Mesodermal cell (in vitro differentiated cells): ENCODE measurements at regions not wholly inside any gene's neighbourhood (a gene's known extent, or its start where the extent isn't known, plus 50 kb on each side); places are given as distances from the start of the nearest gene placed in this dataset.

ENCODE experiments used
- H3K27ac ChIP-seq: 2 replicates; pipeline ENCODE4 v1.7.0; 2013; ENCODE audit warnings: mild to moderate bottlenecking, low read depth, low read length, moderate library complexity; ENCODE audit not compliant: severe bottlenecking
- H3K36me3 ChIP-seq: 2 replicates; pipeline ENCODE4 v1.7.1; 2013; ENCODE audit warnings: mild to moderate bottlenecking, low read length, moderate library complexity; ENCODE audit not compliant: control insufficient read depth, insufficient read depth
- H3K4me1 ChIP-seq: one replicate; pipeline ENCODE4 v1.7.1; 2013; ENCODE audit warnings: mild to moderate bottlenecking, low read length; ENCODE audit not compliant: insufficient read depth, control insufficient read depth, poor library complexity, severe bottlenecking
- H3K4me3 ChIP-seq: 2 replicates; pipeline ENCODE4 v1.7.0; 2013; ENCODE audit warnings: low read length, control low read depth, mild to moderate bottlenecking; ENCODE audit not compliant: insufficient read depth, poor library complexity, severe bottlenecking; ENCODE audit errors: extremely low read depth
- H3K9me3 ChIP-seq: 2 replicates; pipeline ENCODE4 v1.7.1; 2013; ENCODE audit warnings: mild to moderate bottlenecking, low read length, moderate library complexity; ENCODE audit not compliant: control insufficient read depth
- WGBS, 2 experiments: methylation state at CpG; one replicate each; pipeline ENCODE4 v1.1.5; 2013; ENCODE audit warnings: missing lambda C conversion rate in 2 of 2; ENCODE audit not compliant: insufficient coverage in 2 of 2; 5-methylcytosine and 5-hydroxymethylcytosine counted together

DNA sequence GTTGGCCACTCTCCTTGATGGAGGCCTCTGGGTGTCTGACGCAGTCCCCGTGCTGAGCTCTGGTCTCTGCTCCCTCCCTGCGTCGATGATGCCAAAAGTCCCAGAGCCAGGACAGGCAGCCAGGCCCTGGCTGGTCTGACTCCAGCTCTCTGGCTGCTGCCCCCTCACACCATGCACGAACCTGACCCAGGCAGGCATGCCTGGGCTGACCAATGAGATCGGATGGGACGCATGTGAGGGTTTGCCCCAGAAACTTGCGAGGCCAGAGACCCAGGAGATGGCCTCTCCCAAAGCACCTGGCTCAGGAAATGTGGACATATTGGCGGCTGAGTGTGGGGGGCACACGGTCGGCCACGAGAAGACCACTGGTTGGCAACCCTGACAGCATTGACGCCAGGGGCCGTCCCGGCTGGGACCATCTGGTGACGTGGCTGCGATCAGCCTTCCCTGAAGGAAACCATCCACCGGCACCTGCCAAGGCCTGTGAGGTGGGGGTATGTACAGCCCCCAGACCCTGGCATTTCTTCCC is 51.2 kb upstream of the FRMD1 start:
- Histone ChIP-seq H3K9me3 (no peaks in the 10 kb centered on the region), H3K27ac (no peak overlapping the region), H3K4me3 (no peak overlapping the region), H3K36me3 (no peaks in the 10 kb centered on the region), H3K4me1 (peaks cover 16% of the 10 kb centered on the region)
- 91 to 94% methylated on average over 16 to 18 of the region's 18 CpGs for WGBS, 2 experiments

DNA sequence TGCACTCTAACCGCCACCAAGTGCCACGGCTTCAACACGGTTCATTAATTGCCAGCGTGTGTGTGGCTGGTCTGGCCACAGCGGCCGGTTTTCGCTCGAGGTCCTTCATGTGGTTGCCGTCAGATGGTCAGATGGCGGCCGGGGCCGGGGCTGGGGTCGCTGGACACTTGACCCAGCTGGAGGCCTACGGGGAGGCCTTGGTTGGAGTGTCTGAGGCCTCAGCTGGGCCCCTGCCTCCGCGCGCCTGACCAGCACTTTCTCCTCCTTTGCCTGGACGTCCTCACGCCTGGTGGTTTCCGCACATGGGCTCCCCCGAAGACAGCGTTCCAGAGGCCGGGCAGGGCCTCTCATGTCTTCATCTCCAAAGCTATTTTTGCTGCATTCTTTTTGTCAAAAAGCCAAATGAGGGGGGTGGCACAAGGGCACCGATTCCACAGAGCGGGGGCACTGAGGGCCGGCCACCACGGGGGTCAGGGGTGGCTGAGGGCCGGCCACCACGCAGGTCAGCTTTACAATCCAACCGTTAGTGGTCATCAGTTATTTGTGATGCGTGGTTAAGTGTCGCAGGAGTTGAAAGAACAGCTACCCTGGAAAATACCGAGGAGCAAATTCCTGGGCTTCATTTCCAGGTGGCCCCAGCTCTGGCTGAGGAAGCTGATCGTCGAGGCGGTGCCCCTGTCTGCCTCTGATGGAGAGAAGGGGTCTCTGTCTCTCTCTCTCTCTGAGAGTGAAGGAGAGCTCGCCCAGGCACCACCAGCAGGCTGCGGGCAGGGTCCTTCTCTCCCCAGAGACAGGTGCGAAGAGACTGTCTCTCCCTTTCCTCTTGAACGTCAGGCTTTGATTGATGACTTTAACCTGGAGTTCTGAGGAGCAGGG is 50.5 kb upstream of the FRMD1 start:
- H3K4me3 ChIP-seq, result no peak overlapping the region
- WGBS, 2 experiments, result 90 to 93% methylated on average over 28 to 38 of the region's 40 CpGs
- H3K9me3 ChIP-seq, result no peaks in the 10 kb centered on the region
- no peaks in the 10 kb centered on the region for H3K36me3 ChIP-seq
- no peak overlapping the region for H3K27ac ChIP-seq
- H3K4me1 ChIP-seq, result peaks cover 16% of the 10 kb centered on the region

DNA sequence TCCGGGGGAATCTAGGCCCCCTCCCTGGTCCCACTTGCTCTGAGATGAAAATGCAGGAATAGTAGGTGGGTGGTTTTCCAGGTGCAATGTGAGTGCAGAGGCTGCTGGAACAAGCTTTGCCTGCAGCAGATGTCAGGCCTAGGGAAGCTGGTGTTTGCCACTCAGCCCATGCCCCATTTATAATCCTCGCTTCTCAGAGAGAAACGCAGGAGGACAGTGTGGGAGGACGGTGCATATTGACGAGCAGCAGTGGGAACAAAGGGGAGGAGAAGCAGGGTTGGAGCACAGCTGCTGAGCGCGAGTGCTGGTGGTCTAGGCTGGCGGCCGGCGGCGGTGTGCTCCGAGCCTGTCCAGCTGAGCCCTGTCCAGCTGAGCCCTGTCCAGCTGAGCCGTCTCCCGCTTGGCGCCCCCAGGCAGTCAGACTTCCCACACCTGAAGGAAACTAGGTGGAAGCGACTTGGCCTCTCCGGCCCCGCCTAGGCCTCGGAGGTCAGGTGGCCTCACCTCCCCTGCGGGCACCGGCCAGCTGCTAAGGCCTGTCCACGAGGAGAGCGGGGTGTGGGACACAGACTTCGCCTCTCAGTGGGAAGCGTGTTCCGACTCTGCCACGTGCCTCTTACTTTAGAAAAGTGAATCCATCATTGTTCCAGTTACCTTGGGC is 49.7 kb upstream of the FRMD1 start:
- 92 to 96% methylated on average over 25 of the region's 27 CpGs for WGBS, 2 experiments
- H3K4me1 ChIP-seq, result peaks cover 16% of the 10 kb centered on the region
- H3K27ac ChIP-seq, result no peak overlapping the region

More for the DNA sequence above, 49.7 kb upstream of the FRMD1 start:
- Histone ChIP-seq H3K4me3 (no peak overlapping the region), H3K36me3 (no peaks in the 10 kb centered on the region), H3K9me3 (no peaks in the 10 kb centered on the region)
